ENCODE measurements at regions not wholly inside any gene's neighbourhood (a gene's known extent, or its start where the extent isn't known, plus 50 kb on each side); places are given as distances from the start of the nearest gene placed in this dataset.

GRCh38 chr11:70719516-70719915, 321.2 kb downstream of the CTTN start:
- no peak overlapping the region for H3K4me3 Mint-ChIP-seq
- CTCF ChIA-PET (ENCODE audit: partially characterized antibody): no interaction called here
- peaks cover 0 to 2% (median 0%) of the 10 kb centered on the region in 8 donors for H3K9me3 Mint-ChIP-seq
- no peaks in the 10 kb centered on the region for H3K36me3 Mint-ChIP-seq
- no peaks in the 10 kb centered on the region for H3K4me1 Mint-ChIP-seq
- no peaks in the 10 kb centered on the region for H3K9me3 ChIP-seq (ENCODE audit: control insufficient read depth in 1 of 2, low read length in 2 of 2)
- no peak overlapping the region for H3K4me3 ChIP-seq (ENCODE audit: low read length in 2 of 2)
- peaks cover 0 to 1% of the 10 kb centered on the region in 2 donors for H3K27me3 Mint-ChIP-seq
- no peak for DNase-seq
- POLR2A ChIA-PET (ENCODE audit: partially characterized antibody): no interaction called here
- no peak overlapping the region for H3K27ac Mint-ChIP-seq
- intact Hi-C loops (cut with micrococcal nuclease): no loop called here
- no peaks in the 10 kb centered on the region for H3K4me1 ChIP-seq (ENCODE audit: insufficient read depth, low read length)
- no peak overlapping the region for H3K27ac ChIP-seq (ENCODE audit: low read depth, low read length)
- H3K36me3 ChIP-seq (ENCODE audit: insufficient read depth, low read length): no peaks in the 10 kb centered on the region
- no peaks in the 10 kb centered on the region for H3K27me3 ChIP-seq (ENCODE audit: insufficient read depth, low read length)

GRCh38 chr11:70720281-70720680, 322.0 kb downstream of the CTTN start:
- intact Hi-C loops (cut with micrococcal nuclease): no loop called here
- no peaks in the 10 kb centered on the region for H3K4me1 Mint-ChIP-seq
- H3K36me3 ChIP-seq (ENCODE audit: insufficient read depth, low read length): no peaks in the 10 kb centered on the region
- no peak overlapping the region for H3K27ac Mint-ChIP-seq
- no peaks in the 10 kb centered on the region for H3K27me3 Mint-ChIP-seq
- H3K9me3 Mint-ChIP-seq: peaks cover 0 to 2% (median 0%) of the 10 kb centered on the region in 8 donors
- H3K4me1 ChIP-seq (ENCODE audit: insufficient read depth, low read length): no peaks in the 10 kb centered on the region
- no peaks in the 10 kb centered on the region for H3K27me3 ChIP-seq (ENCODE audit: insufficient read depth, low read length)
- H3K4me3 ChIP-seq (ENCODE audit: low read length in 2 of 2): no peak overlapping the region
- ChIA-PET POLR2A (ENCODE audit: partially characterized antibody) (no interaction called here), CTCF (ENCODE audit: partially characterized antibody) (no interaction called here)
- H3K27ac ChIP-seq (ENCODE audit: low read depth, low read length): no peak overlapping the region
- H3K36me3 Mint-ChIP-seq: no peaks in the 10 kb centered on the region
- no peak for DNase-seq
- H3K9me3 ChIP-seq (ENCODE audit: control insufficient read depth in 1 of 2, low read length in 2 of 2): no peaks in the 10 kb centered on the region
- H3K4me3 Mint-ChIP-seq: no peak overlapping the region

GRCh38 chr11:70721006-70721405, 322.7 kb downstream of the CTTN start:
- no peak overlapping the region for H3K4me3 Mint-ChIP-seq
- H3K36me3 Mint-ChIP-seq: no peaks in the 10 kb centered on the region
- peaks cover 0 to under 1% of the 10 kb centered on the region in 2 donors for H3K27me3 Mint-ChIP-seq
- H3K4me1 ChIP-seq (ENCODE audit: insufficient read depth, low read length): no peaks in the 10 kb centered on the region
- H3K27ac ChIP-seq (ENCODE audit: low read depth, low read length): no peak overlapping the region
- ChIA-PET POLR2A (ENCODE audit: partially characterized antibody) (no interaction called here), CTCF (ENCODE audit: partially characterized antibody) (no interaction called here)
- H3K36me3 ChIP-seq (ENCODE audit: insufficient read depth, low read length): no peaks in the 10 kb centered on the region
- H3K27ac Mint-ChIP-seq: no peak overlapping the region
- H3K4me1 Mint-ChIP-seq: no peaks in the 10 kb centered on the region
- H3K9me3 ChIP-seq (ENCODE audit: control insufficient read depth in 1 of 2, low read length in 2 of 2): no peaks in the 10 kb centered on the region
- H3K9me3 Mint-ChIP-seq: peaks cover 0 to 2% (median 0%) of the 10 kb centered on the region in 8 donors
- no peak for DNase-seq
- no peak overlapping the region for H3K4me3 ChIP-seq (ENCODE audit: low read length in 2 of 2)
- H3K27me3 ChIP-seq (ENCODE audit: insufficient read depth, low read length): no peaks in the 10 kb centered on the region
- intact Hi-C loops (cut with micrococcal nuclease): no loop called here

- Histone ChIP-seq H3K9me3 (ENCODE audit: control insufficient read depth in 1 of 2, low read length in 2 of 2) (no peaks in the 10 kb centered on the region), H3K4me3 (ENCODE audit: low read length in 2 of 2) (no peak overlapping the region), H3K36me3 (ENCODE audit: insufficient read depth, low read length) (no peaks in the 10 kb centered on the region), H3K27me3 (ENCODE audit: insufficient read depth, low read length) (no peaks in the 10 kb centered on the region), H3K27ac (ENCODE audit: low read depth, low read length) (no peak overlapping the region), H3K4me1 (ENCODE audit: insufficient read depth, low read length) (no peaks in the 10 kb centered on the region)
- intact Hi-C loops (cut with micrococcal nuclease): no loop called here
- Mint-ChIP-seq H3K9me3 (peaks cover 0 to 7% (median 0%) of the 10 kb centered on the region in 8 donors), H3K4me3 (no peak overlapping the region), H3K27me3 (peaks cover 0 to 2% of the 10 kb centered on the region in 2 donors), H3K36me3 (no peaks in the 10 kb centered on the region), H3K4me1 (peaks cover 0 to 3% (median 0%) of the 10 kb centered on the region in 4 donors), H3K27ac (no peak overlapping the region)
- DNase-seq: no peak
- ChIA-PET POLR2A (ENCODE audit: partially characterized antibody) (no interaction called here), CTCF (ENCODE audit: partially characterized antibody) (no interaction called here)
These were observed 326.9 kb downstream of the CTTN start for GRCh38 chr11:70725278-70725677.

- no peaks in the 10 kb centered on the region for H3K4me1 ChIP-seq (ENCODE audit: insufficient read depth, low read length)
- H3K4me3 ChIP-seq (ENCODE audit: low read length in 2 of 2): no peak overlapping the region
- H3K36me3 Mint-ChIP-seq: no peaks in the 10 kb centered on the region
- ChIA-PET CTCF (ENCODE audit: partially characterized antibody) (no interaction called here), POLR2A (ENCODE audit: partially characterized antibody) (no interaction called here)
- H3K27ac ChIP-seq (ENCODE audit: low read depth, low read length): no peak overlapping the region
- H3K4me3 Mint-ChIP-seq: no peak overlapping the region
- H3K27ac Mint-ChIP-seq: no peak overlapping the region
- no peaks in the 10 kb centered on the region for H3K27me3 ChIP-seq (ENCODE audit: insufficient read depth, low read length)
- H3K27me3 Mint-ChIP-seq: peaks cover 0 to 2% of the 10 kb centered on the region in 2 donors
- H3K9me3 Mint-ChIP-seq: peaks cover 0 to 7% (median 0%) of the 10 kb centered on the region in 8 donors
- H3K36me3 ChIP-seq (ENCODE audit: insufficient read depth, low read length): no peaks in the 10 kb centered on the region
- no peak for DNase-seq
- no peaks in the 10 kb centered on the region for H3K9me3 ChIP-seq (ENCODE audit: control insufficient read depth in 1 of 2, low read length in 2 of 2)
- intact Hi-C loops (cut with micrococcal nuclease): no loop called here
- H3K4me1 Mint-ChIP-seq: peaks cover 0 to 5% (median 0%) of the 10 kb centered on the region in 4 donors
These were observed 327.4 kb downstream of the CTTN start for GRCh38 chr11:70725739-70726138.

- H3K4me1 ChIP-seq (ENCODE audit: insufficient read depth, low read length): no peaks in the 10 kb centered on the region
- intact Hi-C loops (cut with micrococcal nuclease): no loop called here
- no peaks in the 10 kb centered on the region for H3K9me3 ChIP-seq (ENCODE audit: control insufficient read depth in 1 of 2, low read length in 2 of 2)
- H3K4me3 ChIP-seq (ENCODE audit: low read length in 2 of 2): no peak overlapping the region
- peaks cover 0 to 2% of the 10 kb centered on the region in 2 donors for H3K27me3 Mint-ChIP-seq
- no peaks in the 10 kb centered on the region for H3K36me3 ChIP-seq (ENCODE audit: insufficient read depth, low read length)
- H3K27me3 ChIP-seq (ENCODE audit: insufficient read depth, low read length): no peaks in the 10 kb centered on the region
- POLR2A ChIA-PET (ENCODE audit: partially characterized antibody): no interaction called here
- H3K9me3 Mint-ChIP-seq: peaks cover 0 to 6% (median 0%) of the 10 kb centered on the region in 8 donors
- no peak overlapping the region for H3K4me3 Mint-ChIP-seq
- peaks cover 0 to 5% (median 0%) of the 10 kb centered on the region in 4 donors for H3K4me1 Mint-ChIP-seq
- no peak overlapping the region for H3K27ac Mint-ChIP-seq
- H3K36me3 Mint-ChIP-seq: no peaks in the 10 kb centered on the region
- CTCF ChIA-PET (ENCODE audit: partially characterized antibody): no interaction called here
- DNase-seq: no peak
- H3K27ac ChIP-seq (ENCODE audit: low read depth, low read length): no peak overlapping the region
These were observed 328.7 kb downstream of the CTTN start for GRCh38 chr11:70727021-70727420.

- Mint-ChIP-seq H3K27me3 (peaks cover 2% of the 10 kb centered on the region in 2 donors), H3K27ac (no peak overlapping the region), H3K36me3 (no peaks in the 10 kb centered on the region), H3K4me1 (peaks cover 0 to 5% (median 0%) of the 10 kb centered on the region in 4 donors), H3K4me3 (no peak overlapping the region), H3K9me3 (peaks cover 0 to 6% (median 0%) of the 10 kb centered on the region in 8 donors)
- CTCF ChIA-PET (ENCODE audit: partially characterized antibody): no interaction called here
- DNase-seq: no peak
- Histone ChIP-seq H3K4me1 (ENCODE audit: insufficient read depth, low read length) (no peaks in the 10 kb centered on the region), H3K36me3 (ENCODE audit: insufficient read depth, low read length) (no peaks in the 10 kb centered on the region), H3K27ac (ENCODE audit: low read depth, low read length) (no peak overlapping the region), H3K27me3 (ENCODE audit: insufficient read depth, low read length) (no peaks in the 10 kb centered on the region), H3K9me3 (ENCODE audit: control insufficient read depth in 1 of 2, low read length in 2 of 2) (no peaks in the 10 kb centered on the region), H3K4me3 (ENCODE audit: low read length in 2 of 2) (no peak overlapping the region)
- intact Hi-C loops (cut with micrococcal nuclease): no loop called here
- POLR2A ChIA-PET (ENCODE audit: partially characterized antibody): no interaction called here
These were observed 329.7 kb downstream of the CTTN start for GRCh38 chr11:70727899-70728620.

Data from CD4-positive, alpha-beta memory T cell (primary cell).